Breast epithelium (tissue), 3 donors: ENCODE measurements at regions not wholly inside any gene's neighbourhood (a gene's known extent, or its start where the extent isn't known, plus 50 kb on each side); places are given as distances from the start of the nearest gene placed in this dataset.

ENCODE experiments used
- CTCF ChIP-seq, 3 donors: fragments of 450-650 bp; IDR thresholded peaks; one replicate each; pipeline ENCODE4 v1.5.1; 2016 to 2017; ENCODE audit warnings: antibody characterized with exemption in 3 of 3, mild to moderate bottlenecking in 3 of 3, moderate library complexity in 3 of 3
- POLR2A ChIP-seq: fragments of 450-650 bp; IDR thresholded peaks from one replicate; pipeline ENCODE4 v1.6.1; 2016; ENCODE audit warnings: antibody characterized with exemption, mild to moderate bottlenecking, moderate library complexity

- no peak for TF ChIP-seq POLR2A
- no peak for TF ChIP-seq CTCF (IDR thresholded peaks at IDR 0.05)
Measured at GRCh38 chr13:71278512-71278911, 588.5 kb downstream of the DACH1 start.
